ENCODE measurements at regions not wholly inside any gene's neighbourhood (a gene's known extent, or its start where the extent isn't known, plus 50 kb on each side); places are given as distances from the start of the nearest gene placed in this dataset.
"Not testable (repeated sequence)": the region's sequence is repeated elsewhere in the genome, so short reads cannot be mapped to it uniquely, and the experiment has no call there.

DNA sequence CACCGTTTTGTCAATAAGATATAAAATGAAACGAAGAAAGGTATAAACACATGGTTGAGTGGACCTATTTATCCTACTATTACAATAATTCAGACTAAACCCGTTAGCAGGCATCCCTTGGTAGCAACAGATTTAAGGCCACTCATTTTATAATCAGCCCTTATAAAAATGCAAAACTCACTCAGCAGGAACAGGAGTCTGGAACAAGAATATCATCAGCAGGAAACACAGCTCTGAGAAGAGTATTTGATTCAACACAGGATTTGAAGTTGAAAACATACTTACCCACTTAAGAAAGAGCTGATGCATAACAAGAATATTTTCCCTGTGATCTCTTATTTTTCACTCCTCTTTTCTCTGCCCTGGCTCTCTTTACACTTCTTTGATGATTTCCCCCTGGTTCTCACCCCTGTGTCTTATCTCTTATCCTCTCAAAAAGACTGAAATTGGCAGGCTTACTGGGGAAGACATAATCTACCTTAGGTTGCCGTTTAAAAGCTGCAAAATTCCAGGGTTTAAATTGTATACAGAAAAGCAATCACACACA is 1722.7 kb downstream of the SLITRK5 start:
- DNase-seq = no peak

DNA sequence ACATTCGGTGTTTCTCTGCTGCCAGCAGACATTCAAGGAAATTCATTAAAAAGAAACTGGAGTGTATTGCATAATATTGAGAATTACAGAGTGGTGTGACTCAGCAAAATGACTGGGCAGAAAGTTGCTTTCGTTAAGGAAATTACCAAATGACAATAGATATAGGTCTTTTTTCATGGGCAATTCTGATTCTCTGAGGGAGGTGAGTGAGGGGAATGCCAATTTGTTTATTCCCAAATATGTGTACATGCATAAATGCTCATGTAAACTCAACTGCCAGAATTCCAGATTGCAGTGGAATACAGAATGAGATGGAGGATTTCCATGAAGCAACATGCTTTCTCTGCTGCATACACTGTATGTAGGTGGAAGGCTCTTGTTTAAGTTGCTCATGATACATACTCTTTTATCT is 1730.1 kb downstream of the SLITRK5 start:
- no peak for DNase-seq

DNA sequence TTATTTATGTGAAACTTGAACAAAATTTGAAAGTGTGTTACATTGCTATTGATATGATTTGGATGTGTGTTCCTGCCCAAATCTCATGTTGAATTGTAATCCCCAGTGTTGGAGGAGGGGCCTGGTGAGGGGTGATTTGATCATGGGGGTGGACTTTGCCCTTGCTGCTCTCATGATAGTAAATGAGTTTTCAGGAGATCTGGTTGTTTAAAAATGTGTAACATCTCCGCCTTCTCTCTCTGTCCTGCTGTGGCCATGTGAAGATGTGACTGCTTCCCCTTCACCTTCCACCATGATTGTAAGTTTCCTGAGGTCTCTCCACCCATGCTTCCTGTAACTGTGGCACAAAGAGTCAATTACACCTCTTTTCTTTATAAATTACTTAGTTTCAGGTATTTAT is 1731.0 kb downstream of the SLITRK5 start:
- no peak for DNase-seq

DNA sequence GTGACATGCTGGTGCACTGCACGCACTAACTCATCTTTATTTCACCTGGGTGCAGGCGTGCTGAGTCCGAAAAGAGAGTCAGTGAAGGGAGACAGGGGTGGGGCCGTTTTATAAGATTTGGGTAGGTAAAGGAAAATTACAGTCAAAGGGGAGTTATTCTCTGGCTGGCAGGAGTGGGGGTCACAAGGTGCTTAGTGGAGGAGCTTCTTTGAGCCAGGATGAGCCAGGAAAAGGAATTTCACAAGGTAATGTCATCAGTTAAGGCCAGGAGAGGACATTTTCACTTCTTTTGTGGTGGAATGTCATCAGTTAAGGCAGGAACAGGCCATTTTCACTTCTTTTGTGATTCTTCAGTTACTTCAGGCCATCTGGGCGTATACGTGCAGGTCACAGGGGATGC is 1734.9 kb downstream of the SLITRK5 start:
- DNase-seq = not testable (repeated sequence)

DNA sequence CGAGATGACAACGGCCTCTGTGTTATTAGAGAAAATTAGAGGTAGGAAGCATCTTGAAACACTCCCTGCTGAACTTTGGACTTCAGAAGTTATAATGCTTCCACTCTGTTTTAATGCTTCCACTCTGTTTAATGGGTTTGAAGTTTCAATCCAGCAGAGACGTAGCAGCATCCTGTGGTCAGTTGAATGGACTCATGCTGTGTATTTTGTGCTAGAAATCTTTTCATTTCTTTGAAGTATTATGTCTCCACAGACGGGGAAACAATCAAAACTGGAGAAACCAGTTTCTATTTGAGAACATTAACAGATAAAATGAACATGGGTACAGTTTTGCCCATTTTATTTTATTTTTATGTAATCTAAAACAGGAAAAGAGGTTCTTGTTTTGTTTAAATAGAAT is 1736.2 kb downstream of the SLITRK5 start:
- no peak for DNase-seq

DNA sequence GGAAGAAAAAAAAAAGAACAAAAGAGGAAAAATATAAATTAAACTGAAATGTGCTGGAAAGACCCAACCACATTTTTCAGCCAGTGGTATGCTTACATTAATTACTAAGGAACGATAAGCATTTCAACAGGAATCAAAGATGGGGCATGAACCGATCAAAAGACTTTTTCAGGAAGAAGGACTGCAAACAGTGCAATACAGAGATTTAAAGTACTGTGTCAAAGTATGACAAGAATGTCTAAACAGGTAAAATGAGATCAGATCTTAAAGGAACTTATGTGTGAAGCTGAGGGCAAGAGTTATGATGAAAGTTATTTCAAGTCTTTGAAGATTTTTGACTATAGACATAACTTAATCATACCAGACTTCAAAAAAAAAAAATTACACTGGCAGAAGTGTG is 1761.8 kb downstream of the SLITRK5 start:
- no peak for DNase-seq

DNA sequence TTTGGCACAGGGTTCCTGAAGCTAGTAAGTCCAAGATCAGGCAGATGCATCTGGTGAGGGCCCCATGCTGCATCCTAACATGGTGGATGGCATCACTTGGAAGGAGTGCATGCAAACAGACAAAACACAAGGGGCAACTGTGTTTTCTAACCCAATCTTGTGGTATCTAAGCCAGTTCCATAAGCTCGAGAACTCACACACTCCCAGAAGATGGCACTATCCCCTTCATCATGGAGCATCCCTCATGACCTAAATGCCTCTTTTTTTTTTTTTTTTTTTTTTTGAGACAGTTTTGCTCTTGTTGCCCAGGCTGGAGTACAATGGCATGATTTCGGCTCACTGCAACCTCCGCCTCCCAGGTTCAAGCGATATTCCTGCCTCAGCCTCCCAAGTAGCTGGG is 1763.5 kb downstream of the SLITRK5 start:
- not testable (repeated sequence) for DNase-seq

DNA sequence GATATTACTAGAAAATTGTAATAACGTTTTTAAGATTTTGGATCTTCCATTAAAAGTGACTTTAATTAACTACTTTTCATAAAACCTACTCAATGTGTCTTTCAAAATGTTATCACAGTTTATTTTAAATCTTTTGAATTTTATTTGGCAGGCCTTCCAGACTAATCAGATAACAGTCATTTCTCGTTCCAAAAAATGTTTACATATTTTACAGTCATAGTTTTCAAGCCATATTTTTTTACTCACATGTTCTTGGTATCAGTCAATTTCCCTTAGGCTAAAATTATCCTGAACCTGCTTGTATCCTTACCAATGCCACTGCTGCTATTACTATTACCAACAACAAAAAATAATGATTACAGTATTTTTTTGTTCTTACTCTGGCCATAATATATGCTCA is 1783.5 kb downstream of the SLITRK5 start:
- no peak for DNase-seq

DNA sequence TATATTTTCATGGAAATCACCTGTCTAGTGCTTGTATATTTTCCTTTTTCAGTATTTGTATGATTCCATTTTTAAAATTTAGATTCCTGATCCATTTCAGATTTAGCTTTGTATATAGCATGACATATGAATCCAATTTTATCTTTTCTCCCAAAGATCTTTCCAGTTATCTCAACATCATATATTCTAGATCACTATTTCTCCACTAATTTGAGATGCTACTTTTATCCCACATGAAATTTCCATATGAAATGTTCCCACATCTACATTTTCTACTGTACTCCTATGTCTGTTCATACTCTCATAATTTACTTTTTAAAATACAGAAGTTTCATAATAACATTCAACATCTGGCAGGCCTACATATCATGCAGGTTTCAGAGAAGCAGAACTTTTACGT is 1784.1 kb downstream of the SLITRK5 start:
- DNase-seq = no peak

DNA sequence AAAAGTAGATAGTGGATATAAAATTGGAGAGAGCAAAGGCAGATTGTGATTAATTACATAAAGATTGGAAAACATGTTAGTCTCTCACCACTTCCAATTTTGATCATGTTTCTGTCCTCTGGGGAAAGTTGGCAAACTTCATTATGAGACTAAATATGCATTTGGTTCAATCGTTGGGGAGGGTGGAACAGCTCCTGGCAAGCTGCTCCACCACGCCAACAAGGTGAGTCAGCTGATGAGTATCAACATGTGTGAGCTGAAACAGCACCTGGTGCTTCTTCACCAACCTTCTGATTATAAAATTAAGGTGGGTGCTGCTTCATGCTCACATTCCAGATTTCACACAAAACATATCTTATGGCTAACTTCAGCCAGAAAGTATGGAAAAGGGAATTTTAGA is 1784.6 kb downstream of the SLITRK5 start:
- no peak for DNase-seq

DNA sequence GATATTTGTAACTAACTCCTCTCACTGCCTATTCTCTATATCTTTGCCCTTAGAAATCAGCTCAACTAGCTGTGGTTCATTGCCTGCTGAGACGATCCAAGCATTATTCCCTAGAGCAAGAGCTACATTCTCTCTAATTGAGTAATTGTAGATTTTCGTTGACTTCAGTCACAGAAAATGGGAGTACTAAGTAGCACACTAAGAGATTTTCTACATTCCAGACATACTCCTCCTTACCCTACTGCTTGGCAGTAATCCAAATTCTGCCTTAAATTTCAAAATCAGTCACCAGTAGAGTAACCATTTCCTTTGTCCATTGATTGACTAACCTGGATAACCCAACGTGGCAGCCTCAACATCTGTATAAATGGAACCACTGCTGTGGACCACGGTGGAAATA is 1786.8 kb downstream of the SLITRK5 start:
- DNase-seq = no peak

DNA sequence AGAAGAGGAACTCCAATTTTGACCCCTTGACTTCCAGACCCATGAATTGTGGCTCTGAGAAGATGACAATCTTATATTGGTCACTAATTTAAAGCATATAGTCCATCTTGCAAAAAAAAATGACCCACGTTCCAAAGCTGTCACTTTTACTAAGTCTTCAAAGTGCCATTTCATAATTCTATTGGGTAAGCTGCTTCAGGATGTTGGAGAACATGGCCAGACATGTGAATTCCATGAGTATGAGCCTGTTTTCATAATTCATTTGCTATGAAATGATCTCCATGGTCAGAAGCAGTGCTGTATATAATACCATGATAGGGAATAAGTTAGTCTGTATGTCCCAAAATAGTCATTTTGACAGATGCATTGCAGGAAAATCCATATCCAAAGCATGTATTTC is 1787.3 kb downstream of the SLITRK5 start:
- no peak for DNase-seq

DNA sequence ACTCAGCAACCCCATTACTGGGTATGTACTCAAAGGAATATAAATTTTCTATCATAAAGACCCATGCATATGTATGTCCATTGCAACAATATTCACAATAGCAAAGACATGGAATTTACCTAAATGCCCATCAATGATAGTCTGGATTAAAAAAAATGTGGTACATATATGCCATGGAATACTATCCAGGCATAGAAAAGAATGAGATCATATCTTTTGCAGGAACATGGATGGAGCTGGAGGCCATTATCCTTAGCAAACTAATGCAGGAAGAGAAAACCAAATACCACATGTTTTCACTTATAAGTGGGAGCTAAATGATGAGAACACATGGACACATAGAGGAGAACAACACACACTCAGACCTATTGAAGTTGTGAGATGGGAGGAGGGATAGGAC is 1789.7 kb downstream of the SLITRK5 start:
- DNase-seq = not testable (repeated sequence)

DNA sequence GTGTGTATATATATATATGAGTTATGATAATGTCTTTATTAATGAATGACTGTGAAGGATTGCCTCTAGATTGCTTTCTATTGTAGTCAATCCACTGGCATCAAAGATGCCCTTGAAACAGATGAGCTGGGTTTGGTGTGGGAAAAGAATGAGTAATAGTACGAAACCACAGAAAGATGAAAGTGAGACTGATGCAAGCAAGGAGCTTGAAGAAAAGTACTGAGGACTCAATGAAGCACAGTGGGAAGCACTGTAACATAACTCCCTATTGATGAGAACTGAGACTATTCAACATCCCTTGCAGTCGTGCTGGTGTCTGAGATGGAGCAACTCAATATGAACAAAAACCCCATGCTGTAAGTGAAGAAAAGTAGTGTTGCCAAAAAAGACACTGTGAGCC is 1794.2 kb downstream of the SLITRK5 start:
- no peak for DNase-seq

DNA sequence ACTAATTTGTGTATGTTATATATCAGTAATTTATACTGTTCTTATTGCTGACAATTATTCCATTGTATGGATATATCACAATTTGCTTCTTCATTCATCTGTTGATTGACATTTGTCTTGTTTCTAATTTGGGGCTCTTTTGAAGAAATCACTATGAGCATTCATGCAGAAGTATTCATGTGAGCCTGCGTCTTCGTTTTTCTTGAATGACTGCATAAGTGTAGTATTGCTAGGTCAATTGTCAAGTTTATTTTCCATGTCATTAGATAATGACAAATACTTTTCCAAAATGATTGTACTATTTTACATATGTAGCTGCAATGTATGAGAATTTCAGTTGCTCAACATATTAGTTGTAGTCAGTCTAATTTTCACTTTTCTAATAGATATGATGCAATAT is 1796.9 kb downstream of the SLITRK5 start:
- no peak for DNase-seq

DNA sequence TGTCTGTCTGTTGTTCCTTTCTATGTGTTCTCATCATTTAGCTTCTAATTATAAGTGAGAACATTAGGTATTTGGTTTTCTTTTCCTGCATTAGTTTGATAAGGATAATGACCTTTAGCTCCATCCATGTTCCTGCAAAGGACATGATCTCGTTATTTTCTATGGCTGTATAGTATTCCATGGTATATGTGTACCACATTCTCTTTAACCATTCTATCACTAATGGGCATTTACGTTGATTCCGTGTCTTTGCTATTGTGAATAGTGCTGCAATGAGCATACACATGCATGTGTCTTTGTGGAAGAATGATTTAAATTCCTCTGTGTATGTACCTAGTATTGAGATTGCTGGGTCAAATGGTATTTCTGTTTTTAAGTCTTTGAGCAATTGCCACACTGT is 1799.7 kb downstream of the SLITRK5 start:
- no peak for DNase-seq

DNA sequence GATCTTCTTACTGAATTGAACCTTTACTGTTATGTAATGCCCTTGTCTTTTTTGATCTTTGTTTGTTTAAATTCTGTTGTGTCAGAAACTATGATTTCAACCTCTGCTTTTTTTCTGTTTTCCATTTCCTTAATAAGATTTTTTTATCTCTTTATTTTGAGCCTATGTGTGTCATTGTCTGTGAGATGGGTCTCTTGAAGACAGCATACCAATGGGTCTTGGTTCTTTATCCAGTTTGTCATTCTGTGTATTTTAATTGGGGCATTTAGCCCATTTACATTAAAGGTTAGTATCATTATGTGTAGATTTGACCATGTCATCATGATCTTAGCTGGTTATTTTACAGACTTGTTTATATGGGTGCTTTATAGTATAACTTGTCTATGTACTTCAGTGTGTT is 1803.3 kb downstream of the SLITRK5 start:
- no peak for DNase-seq

DNA sequence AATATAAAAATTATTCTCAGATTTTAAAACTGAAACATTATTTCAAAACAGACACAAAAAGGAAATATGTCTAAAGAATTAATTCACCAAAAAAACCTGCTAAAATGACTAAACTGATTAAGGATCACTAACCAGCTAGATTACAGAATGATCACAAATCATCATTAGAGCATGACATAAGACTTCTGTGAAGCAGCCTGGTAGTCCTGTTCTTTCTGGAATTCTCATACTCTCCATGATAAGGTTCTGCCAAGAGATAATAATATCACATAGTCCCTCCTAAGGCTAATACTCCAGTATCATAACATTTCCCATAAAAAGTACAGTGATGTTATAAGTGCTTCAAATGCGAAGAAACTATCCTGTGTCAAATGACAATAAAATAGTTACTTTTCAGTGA is 1814.9 kb downstream of the SLITRK5 start:
- no peak for DNase-seq

DNA sequence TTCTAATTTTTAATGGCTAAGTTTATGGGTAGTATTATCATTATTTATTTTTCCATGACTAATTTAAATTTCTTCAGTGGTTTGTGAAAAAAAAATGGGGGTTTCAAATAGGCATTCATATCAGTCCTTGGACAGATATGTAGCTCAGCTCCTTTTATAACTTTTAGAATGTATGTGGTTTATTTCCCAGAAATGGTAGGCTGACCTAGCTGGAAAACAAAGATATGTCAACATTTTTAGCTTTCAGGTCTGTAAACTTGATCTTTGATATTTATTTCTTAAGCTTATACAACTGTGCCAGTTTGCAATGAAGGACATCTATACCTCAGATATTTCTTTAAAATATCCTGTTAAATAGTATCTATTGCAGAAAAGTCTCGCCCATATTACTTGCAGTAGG is 1815.5 kb downstream of the SLITRK5 start:
- no peak for DNase-seq

DNA sequence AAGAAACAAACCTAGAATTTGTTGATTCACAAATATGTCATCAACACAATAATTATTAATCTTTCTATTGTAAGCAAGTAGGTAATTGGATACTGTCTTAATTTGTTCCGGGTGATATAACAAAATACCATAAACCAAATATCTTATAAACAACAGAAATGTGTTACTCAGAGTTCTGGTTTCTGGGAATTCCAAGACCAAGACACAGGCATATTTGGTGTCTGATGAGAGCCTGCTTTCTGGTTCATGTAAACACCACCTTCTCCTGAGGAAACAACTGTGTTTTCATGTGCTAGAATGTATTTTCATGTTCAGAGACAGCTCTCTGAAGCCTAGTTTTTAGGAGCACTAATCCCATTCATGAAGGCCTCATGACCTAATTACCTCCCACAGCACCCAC is 1819.5 kb downstream of the SLITRK5 start:
- DNase-seq = no peak

DNA sequence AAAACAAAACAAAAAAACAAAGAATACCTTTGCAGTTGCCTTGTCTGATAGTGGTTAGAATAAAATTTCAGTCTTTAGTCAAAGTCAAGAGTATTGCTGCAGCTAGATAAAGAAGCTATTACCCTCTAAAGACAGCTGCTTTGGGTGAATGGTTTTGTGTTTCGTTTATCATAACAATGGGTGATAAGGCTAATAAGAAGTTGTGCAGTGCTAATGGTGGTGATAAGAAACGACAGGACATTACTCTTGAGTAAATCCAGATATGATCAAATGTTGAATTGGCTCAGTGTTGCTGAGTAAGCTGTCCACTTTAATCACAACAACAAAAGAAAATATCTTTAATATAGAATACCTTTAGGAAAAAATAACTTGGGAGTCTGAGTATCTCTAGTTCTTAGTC is 1825.3 kb downstream of the SLITRK5 start:
- no peak for DNase-seq

DNA sequence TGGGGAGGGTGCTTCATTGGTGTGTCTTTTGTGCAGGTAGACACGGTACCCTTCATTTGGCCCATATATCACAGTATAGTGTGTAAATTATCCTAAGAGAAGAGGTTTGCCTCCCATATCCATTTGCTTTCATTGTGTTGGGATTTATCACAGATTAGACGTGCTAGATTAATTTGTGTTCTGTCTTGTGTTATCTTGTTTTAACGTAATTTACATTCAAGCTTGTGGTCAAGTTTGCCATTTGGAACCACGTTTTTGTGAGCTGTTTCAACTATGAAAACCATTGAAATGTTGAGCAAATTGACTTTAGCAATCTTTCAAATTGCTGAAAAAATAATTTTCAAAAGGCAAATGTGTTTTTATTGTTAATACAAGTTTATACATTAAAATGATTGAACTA is 1826.5 kb downstream of the SLITRK5 start:
- no peak for DNase-seq

DNA sequence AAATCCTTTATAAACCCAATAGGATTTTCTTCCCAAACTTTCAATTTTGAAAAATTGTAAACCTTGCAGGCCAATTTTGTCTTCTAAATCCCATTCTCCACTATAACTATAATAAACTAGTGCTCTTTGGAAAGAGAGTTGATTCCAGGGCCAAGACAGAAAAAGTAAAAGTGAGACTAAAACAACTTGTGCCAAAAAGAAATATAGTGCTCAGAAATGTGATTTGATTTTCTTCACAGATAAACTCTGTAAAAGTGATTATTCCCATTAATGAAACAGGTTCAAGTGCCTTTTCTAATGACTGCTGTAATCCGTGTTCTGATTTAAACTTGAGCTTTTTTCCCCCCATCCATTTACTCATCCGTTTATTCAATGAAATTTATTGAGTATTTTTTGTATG is 1831.1 kb downstream of the SLITRK5 start:
- DNase-seq = no peak

DNA sequence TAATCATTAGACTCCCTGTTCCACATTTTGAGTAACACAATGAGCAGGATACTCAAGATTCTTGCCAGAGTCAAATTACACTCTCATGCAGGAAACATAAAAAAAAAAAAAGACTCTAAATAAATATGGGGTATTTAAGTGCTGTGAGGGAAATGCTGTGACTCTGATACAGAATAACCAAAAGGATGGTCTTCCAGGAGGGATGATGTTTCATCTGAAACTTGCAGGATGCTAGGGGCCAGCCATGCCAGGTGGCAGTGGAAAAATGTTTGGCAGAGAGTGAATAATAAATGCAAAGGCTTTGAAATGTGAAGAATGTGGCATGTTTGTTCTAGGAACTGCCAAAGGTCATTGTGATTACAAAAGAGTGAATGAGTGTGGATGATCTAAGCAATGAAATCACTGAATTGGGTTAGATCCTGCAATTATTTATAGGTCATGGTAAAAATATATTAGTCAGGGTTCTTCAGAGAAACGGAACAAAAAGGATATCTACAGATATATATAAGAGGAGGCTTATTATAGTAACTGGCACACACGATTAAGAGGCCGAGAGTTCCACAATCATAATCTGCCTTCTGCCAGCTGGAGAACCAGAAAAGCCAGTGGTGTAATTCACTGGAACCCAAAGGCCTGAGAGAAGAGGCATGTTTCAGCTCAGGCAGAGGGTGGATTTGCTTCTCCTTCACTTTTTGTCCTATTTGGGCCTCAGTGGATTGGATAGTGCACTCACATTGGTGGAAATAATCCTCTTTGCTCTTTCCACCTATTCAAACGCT is 1832.8 kb upstream of the MIR17HG start:
- no peak for DNase-seq

DNA sequence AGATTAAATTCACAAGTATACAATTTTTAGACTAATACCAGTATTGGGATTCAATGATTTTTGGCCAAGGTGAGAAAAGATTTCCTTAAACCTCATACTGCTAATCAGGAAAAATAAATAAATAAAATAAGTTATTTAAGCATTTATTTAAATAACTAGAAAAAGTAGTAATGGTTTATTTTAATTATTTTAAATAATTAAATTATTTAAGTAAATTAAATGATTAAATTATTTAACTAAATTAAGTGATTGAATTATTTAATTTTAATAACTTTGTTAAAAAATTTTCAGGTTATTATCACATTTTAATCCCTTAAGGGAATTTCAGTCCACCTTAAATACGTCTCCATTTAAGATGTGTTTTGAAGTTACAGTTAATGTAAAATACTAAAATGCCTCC is 1831.5 kb upstream of the MIR17HG start:
- DNase-seq = no peak

Data from hippocampal formation (tissue), 2 donors.